Kidney epithelial cell (primary cell): ENCODE measurements at regions not wholly inside any gene's neighbourhood (a gene's known extent, or its start where the extent isn't known, plus 50 kb on each side); places are given as distances from the start of the nearest gene placed in this dataset.

Experiments used
- DNase-seq: peaks from one replicate; pipeline ENCODE4 v3.0.0-alpha.2; 2010; ENCODE audit warnings: low read depth
- H3K27me3 ChIP-seq: 2 replicates; pipeline ENCODE4 v1.6.0; 2011; ENCODE audit warnings: low read length; ENCODE audit not compliant: control insufficient read depth, insufficient read depth
- H3K36me3 ChIP-seq: 2 replicates; pipeline ENCODE4 v1.5.1; 2011; ENCODE audit warnings: low read length; ENCODE audit not compliant: control insufficient read depth, insufficient read depth
- H3K4me3 ChIP-seq: 2 replicates; pipeline ENCODE4 v1.5.1; 2011; ENCODE audit warnings: low read depth, mild to moderate bottlenecking, control low read depth, low read length
- TF ChIP-seq, protein P1 (sequence below): IDR thresholded peaks from 2 replicates; pipeline ENCODE4 v1.5.1; 2011; ENCODE audit warnings: mild to moderate bottlenecking, moderate library complexity, low read length, control low read depth, inconsistent platforms; ENCODE audit not compliant: insufficient read depth, poor library complexity, severe bottlenecking

DNA sequence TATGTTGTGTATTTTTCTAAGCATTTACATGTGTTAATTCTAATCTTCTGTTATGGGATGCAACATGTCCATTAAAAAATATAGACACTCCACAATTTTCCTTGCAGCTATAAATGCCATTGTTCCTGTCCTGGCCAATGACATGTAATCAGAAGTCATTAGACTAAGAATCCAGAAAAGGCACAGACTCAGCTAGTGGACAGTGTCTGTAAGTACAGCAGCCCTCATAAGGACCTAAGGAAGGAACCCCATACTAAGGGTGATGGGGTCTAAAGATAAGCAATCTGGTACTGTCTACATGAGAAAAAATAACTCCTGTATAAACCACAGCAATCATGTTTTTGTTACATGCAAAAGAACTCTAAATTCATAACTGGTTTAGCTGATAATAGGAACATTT, 115.9 kb downstream of the GPR85 start:
- no peak overlapping the region for H3K4me3 ChIP-seq
- no peaks in the 10 kb centered on the region for H3K27me3 ChIP-seq
- TF ChIP-seq, protein P1, sequence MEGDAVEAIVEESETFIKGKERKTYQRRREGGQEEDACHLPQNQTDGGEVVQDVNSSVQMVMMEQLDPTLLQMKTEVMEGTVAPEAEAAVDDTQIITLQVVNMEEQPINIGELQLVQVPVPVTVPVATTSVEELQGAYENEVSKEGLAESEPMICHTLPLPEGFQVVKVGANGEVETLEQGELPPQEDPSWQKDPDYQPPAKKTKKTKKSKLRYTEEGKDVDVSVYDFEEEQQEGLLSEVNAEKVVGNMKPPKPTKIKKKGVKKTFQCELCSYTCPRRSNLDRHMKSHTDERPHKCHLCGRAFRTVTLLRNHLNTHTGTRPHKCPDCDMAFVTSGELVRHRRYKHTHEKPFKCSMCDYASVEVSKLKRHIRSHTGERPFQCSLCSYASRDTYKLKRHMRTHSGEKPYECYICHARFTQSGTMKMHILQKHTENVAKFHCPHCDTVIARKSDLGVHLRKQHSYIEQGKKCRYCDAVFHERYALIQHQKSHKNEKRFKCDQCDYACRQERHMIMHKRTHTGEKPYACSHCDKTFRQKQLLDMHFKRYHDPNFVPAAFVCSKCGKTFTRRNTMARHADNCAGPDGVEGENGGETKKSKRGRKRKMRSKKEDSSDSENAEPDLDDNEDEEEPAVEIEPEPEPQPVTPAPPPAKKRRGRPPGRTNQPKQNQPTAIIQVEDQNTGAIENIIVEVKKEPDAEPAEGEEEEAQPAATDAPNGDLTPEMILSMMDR: peak; percentile 26
- DNase-seq: no peak
- no peaks in the 10 kb centered on the region for H3K36me3 ChIP-seq

DNA sequence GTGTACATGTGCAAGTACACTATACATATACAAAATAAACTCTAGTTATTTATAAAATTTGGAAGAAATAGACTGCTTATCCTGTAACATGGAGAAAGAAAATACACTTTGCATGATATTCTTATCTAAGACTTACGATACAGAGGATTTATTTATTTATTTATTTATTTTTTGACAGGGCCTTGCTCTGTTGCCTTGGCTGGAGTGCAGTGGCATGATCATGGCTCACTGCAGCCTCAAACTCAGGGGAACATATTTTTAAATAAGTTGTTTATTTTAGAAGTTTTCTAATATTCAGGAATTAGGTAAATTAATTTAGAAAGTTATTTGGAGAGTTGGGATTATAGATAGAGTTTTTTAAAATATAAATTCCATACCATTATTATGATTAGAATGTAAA, 116.7 kb downstream of the GPR85 start:
- DNase-seq: no peak
- H3K4me3 ChIP-seq: no peak overlapping the region
- H3K36me3 ChIP-seq: no peaks in the 10 kb centered on the region
- H3K27me3 ChIP-seq: no peaks in the 10 kb centered on the region
- TF ChIP-seq, protein P1: no peak

DNA sequence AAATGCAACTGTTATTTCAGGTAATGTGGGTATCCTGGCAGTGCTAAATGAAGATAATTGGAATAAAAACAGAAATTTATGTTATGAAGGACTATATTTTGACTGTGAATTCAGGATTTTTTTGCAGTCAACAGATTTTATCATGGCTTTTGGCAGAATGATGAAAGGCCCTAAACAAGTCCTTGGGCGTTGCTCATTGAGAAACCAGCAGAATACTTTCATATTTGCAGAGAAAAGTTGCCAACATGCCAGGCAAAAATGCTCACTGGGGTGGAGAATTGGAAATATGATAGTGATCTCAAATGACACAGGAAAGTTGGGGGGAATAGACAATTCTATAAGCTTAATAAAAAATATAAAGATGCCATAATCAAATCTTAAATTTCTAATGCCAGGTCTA, 121.1 kb downstream of the GPR85 start:
- no peak for DNase-seq
- H3K27me3 ChIP-seq: no peaks in the 10 kb centered on the region
- TF ChIP-seq, protein P1: no peak
- H3K36me3 ChIP-seq: no peaks in the 10 kb centered on the region
- H3K4me3 ChIP-seq: no peak overlapping the region

GRCh38 chr7:112963634-112964033, 123.0 kb downstream of the GPR85 start:
- H3K4me3 ChIP-seq: no peak overlapping the region
- H3K27me3 ChIP-seq: no peaks in the 10 kb centered on the region
- H3K36me3 ChIP-seq: no peaks in the 10 kb centered on the region
- DNase-seq: no peak
- TF ChIP-seq, protein P1: no peak

GRCh38 chr7:112962815-112963214, 123.8 kb downstream of the GPR85 start:
- Histone ChIP-seq H3K4me3 (no peak overlapping the region), H3K36me3 (no peaks in the 10 kb centered on the region), H3K27me3 (no peaks in the 10 kb centered on the region)
- no peak for DNase-seq
- TF ChIP-seq, protein P1: no peak

DNA sequence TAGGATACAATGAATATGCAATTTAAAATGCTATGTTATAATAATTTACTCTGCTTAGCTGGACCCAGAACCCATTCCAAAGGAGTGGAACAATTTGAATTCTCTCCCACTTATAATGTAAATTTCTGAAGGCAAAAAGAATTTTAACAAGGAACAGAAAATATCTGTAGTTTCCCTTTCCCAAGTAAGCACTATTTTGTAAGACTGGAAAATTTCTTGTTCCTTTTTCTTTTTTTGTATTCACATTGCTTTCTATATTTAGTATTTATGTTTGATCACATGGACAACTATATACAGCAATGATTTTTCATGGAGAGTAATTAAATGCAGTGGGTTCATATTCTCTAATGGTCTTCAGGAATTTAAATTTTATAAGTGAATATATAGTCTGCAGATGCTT, 127.4 kb downstream of the GPR85 start:
- Histone ChIP-seq H3K36me3 (no peaks in the 10 kb centered on the region), H3K27me3 (no peaks in the 10 kb centered on the region), H3K4me3 (no peak overlapping the region)
- TF ChIP-seq, protein P1: no peak
- no peak for DNase-seq
